Cardiac fibroblast (primary cell): ENCODE measurements at regions not wholly inside any gene's neighbourhood (a gene's known extent, or its start where the extent isn't known, plus 50 kb on each side); places are given as distances from the start of the nearest gene placed in this dataset.
A peak's percentile ranks its signal among the peaks of the same experiment; 100 is the strongest.

Experiments
- DNase-seq, 2 donors: peaks; one replicate each; pipeline versions ENCODE4 v3.0.0 to v3.0.0-alpha.2; 2010; ENCODE audit warnings: low read depth in 2 of 2
- H3K4me3 ChIP-seq, 2 donors: replicated peaks in 1 of 2; 1 replicate in 1 of 2; 2 replicates in 1 of 2; pipeline ENCODE4 v1.5.1; 2011; ENCODE audit warnings: low read depth in 2 of 2, low read length in 2 of 2, mild to moderate bottlenecking in 2 of 2, moderate library complexity in 1 of 2
- TF ChIP-seq, protein P1 (sequence below): IDR thresholded peaks from one replicate; pipeline ENCODE4 v1.5.1; 2011; ENCODE audit warnings: low read depth, mild to moderate bottlenecking, low read length, inconsistent platforms

- peak; percentile 35 to 53 for DNase-seq
These were observed 576.7 kb downstream of the SLC16A7 start for GRCh38 chr12:60172266-60173211.

DNA sequence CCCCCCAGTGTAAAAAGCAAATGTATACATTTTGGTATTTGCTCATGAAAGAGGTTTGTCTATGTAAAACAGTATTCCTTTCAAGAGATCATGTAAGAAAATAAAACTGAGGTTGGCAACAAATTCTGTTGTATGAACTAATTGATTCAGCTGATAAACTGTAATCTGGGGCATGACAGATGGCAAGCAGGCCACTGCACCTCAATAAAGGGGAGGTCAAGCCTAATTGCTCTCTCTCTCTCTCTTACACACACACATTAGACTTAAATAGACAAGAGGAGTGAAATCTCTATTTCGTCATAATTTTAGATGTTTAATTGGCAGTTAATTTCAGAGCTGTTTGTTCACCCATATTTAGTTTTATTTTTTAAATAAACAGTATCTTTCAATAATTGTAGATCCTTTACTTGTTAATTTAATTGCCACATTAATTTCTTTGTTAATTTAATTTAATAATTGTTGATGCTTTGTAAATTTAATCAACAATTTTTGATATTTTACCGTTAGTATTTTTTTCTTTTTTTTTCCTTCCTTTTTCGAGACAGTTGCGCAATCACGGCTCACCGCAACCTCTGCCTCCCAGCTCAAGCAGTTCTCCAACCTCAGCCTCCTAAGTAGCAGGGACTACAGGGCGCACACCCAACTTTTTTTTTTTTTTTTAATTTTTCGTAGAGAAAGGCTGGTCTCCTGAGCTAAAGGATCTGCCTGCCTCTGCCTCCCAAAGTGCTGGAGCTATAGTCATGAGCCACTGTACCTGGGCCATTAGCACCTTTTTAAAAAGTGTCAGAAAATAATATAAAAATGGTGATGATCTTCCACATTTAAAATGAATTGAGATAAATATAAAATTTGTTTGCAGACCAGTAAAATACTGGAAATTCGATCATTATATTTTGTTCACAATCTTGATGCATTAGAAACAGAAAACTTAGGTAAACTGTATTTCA, 577.7 kb downstream of the SLC16A7 start:
- no peak for DNase-seq
- TF ChIP-seq, protein P1, sequence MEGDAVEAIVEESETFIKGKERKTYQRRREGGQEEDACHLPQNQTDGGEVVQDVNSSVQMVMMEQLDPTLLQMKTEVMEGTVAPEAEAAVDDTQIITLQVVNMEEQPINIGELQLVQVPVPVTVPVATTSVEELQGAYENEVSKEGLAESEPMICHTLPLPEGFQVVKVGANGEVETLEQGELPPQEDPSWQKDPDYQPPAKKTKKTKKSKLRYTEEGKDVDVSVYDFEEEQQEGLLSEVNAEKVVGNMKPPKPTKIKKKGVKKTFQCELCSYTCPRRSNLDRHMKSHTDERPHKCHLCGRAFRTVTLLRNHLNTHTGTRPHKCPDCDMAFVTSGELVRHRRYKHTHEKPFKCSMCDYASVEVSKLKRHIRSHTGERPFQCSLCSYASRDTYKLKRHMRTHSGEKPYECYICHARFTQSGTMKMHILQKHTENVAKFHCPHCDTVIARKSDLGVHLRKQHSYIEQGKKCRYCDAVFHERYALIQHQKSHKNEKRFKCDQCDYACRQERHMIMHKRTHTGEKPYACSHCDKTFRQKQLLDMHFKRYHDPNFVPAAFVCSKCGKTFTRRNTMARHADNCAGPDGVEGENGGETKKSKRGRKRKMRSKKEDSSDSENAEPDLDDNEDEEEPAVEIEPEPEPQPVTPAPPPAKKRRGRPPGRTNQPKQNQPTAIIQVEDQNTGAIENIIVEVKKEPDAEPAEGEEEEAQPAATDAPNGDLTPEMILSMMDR = no peak

More at GRCh38 chr12:60172266-60173211, 576.7 kb downstream of the SLC16A7 start:
- TF ChIP-seq, protein P1 = no peak
- H3K4me3 ChIP-seq = no peak overlapping the region

GRCh38 chr12:60174476-60174875, 578.6 kb downstream of the SLC16A7 start:
- TF ChIP-seq, protein P1 = no peak
- peak; percentile 44 to 64 for DNase-seq

More for the DNA sequence above, 577.7 kb downstream of the SLC16A7 start:
- no peak overlapping the region for H3K4me3 ChIP-seq

DNA sequence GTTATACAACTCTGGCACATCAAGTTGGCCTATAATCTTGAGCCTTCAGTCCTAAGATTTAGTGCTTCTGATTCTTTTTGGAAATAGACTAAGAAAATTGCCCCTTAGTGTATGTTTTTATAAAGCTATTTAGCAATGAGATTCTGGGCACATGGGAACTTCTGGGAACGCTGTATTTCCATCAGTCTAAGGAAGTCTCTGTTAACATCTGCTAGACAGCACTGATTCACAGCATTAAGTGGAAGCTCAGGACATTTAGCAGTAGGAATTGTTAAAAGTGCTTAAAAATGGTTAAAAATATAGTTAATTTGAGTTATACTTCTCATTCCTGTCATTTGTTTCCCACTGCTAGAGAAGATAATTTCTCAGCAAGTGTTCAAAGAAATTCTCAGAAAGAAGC, 579.1 kb downstream of the SLC16A7 start:
- TF ChIP-seq, protein P1 = no peak
- DNase-seq = peak; percentile 25 to 42
- H3K4me3 ChIP-seq = no peak overlapping the region

More at GRCh38 chr12:60174476-60174875, 578.6 kb downstream of the SLC16A7 start:
- H3K4me3 ChIP-seq = no peak overlapping the region

- H3K4me3 ChIP-seq = no peak overlapping the region
- no peak for DNase-seq
- TF ChIP-seq, protein P1 = no peak
These were observed 581.1 kb downstream of the SLC16A7 start for GRCh38 chr12:60176891-60177290.

DNA sequence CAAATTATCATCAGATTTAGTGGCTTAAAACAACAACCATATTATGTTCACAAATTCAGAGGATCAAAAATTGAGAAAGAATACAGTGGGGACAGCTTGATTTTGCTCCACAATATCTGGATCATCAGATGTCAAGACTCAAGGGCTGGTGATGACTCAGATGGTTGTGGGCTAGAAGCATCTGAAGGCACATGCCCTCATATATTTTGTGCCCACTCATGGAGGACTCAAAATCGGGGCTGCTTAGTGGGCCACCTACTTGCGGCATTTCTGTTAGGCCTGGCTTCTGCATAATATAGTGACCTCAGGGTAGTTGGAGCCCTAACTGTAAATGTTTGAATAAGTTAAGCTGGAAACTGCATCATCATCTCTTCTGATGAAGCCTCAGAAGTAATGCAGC, 584.5 kb downstream of the SLC16A7 start:
- H3K4me3 ChIP-seq = no peak overlapping the region
- TF ChIP-seq, protein P1 = no peak
- DNase-seq = no peak
